GM12864 (cell line): ENCODE measurements at regions not wholly inside any gene's neighbourhood (a gene's known extent, or its start where the extent isn't known, plus 50 kb on each side); places are given as distances from the start of the nearest gene placed in this dataset.

Experiments used
- DNase-seq: peaks from one replicate; pipeline ENCODE4 v3.0.0-alpha.2; 2011; ENCODE audit warnings: low read depth
- H3K4me3 ChIP-seq: 2 replicates; pipeline ENCODE4 v1.5.1; 2011; ENCODE audit warnings: mild to moderate bottlenecking, low read depth, low read length, control low read depth
- CTCF ChIP-seq: IDR thresholded peaks from 2 replicates; pipeline ENCODE4 v1.5.1; 2011; ENCODE audit warnings: low read depth, mild to moderate bottlenecking, moderate library complexity, low read length, control low read depth, inconsistent platforms; ENCODE audit errors: missing control alignments

- no peak for DNase-seq
- no peak for TF ChIP-seq CTCF
- H3K4me3 ChIP-seq = no peak overlapping the region
Observed at GRCh38 chr2:212644195-212644837, 105.7 kb upstream of the ERBB4 start.

- H3K4me3 ChIP-seq = no peak overlapping the region
- no peak for DNase-seq
- TF ChIP-seq CTCF = no peak
Observed at GRCh38 chr2:212640428-212640827, 101.8 kb upstream of the ERBB4 start.

GRCh38 chr2:212638694-212639093 is 100.1 kb upstream of the ERBB4 start:
- H3K4me3 ChIP-seq = no peak overlapping the region
- no peak for TF ChIP-seq CTCF
- DNase-seq = no peak

- H3K4me3 ChIP-seq = no peak overlapping the region
- TF ChIP-seq CTCF = no peak
- no peak for DNase-seq
Observed at GRCh38 chr2:212628586-212628985, 90.0 kb upstream of the ERBB4 start.

- H3K4me3 ChIP-seq = no peak overlapping the region
- TF ChIP-seq CTCF = no peak
- DNase-seq = no peak
Observed at GRCh38 chr2:212626371-212626918, 87.8 kb upstream of the ERBB4 start.

GRCh38 chr2:212619954-212620353 is 81.4 kb upstream of the ERBB4 start:
- no peak overlapping the region for H3K4me3 ChIP-seq
- DNase-seq = no peak
- TF ChIP-seq CTCF = no peak

GRCh38 chr2:212618636-212619035 is 80.0 kb upstream of the ERBB4 start:
- DNase-seq = no peak
- TF ChIP-seq CTCF = no peak
- no peak overlapping the region for H3K4me3 ChIP-seq
